ENCODE measurements at regions not wholly inside any gene's neighbourhood (a gene's known extent, or its start where the extent isn't known, plus 50 kb on each side); places are given as distances from the start of the nearest gene placed in this dataset.

GRCh38 chr4:1462009-1462767, 55.9 kb upstream of the NKX1-1 start:
- no peak for DNase-seq

DNA sequence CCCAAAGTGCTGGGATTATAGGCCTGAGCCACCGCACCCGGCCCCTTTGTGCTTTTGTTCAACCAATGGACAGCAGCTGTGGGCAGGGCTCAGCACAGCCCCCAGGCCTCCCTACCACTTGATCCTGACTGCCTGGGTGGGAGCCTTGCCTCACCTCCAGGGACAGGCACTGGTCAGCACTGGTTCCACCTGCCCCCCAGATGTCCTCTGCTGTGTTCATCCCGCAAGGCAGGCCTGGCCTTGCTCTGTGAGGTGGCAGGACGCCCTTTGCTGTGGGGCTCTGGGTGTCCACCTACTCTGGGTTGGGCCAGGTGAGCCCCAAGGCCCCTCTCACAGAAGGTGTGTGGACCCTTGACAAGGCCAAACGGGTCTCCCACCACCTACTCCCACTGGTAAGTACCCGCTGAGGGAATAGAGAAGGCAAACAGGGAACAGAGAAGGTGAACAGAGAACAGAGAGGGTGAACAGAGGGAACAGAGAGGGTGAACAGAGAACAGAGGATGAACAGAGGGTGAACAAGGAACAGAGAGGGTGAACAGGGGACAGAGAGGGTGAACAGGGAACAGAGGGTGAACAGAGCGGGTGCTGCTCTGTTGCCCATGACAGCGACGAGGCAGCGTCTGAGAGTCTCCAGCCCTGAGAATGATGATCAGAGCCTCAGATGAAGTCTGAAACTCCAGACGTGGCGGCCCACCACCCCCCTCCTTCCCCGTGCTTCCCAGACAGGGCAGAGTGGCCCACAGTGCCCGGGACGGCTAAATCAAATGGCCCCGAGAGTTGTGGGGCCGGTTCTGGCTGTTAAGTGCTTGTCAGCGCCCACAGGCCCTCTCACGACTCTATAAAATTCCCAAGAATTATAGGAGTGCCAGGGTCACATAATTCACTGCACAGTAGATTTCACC, 55.0 kb upstream of the NKX1-1 start:
- no peak for DNase-seq

GRCh38 chr4:1459722-1460511, 53.7 kb upstream of the NKX1-1 start:
- no peak for DNase-seq

GRCh38 chr4:1459081-1459721, 53.0 kb upstream of the NKX1-1 start:
- no peak for DNase-seq

- no peak for DNase-seq
These were observed 52.3 kb upstream of the NKX1-1 start for GRCh38 chr4:1458581-1458980.

All from hippocampal formation (tissue), 2 donors.